WERI-Rb-1 (cell line): ENCODE measurements at regions not wholly inside any gene's neighbourhood (a gene's known extent, or its start where the extent isn't known, plus 50 kb on each side); places are given as distances from the start of the nearest gene placed in this dataset.

ENCODE experiments used
- DNase-seq: peaks from one replicate; pipeline ENCODE4 v3.0.0-alpha.2; 2020
- H3K27ac ChIP-seq: fragments of 250-450 bp; sonication (Bioruptor Pico); 2 replicates; pipeline ENCODE4 v1.5.1; 2020; ENCODE audit warnings: mild to moderate bottlenecking, moderate library complexity
- H3K27me3 ChIP-seq: fragments of 250-450 bp; sonication (Bioruptor Pico); 2 replicates; pipeline ENCODE4 v1.5.1; 2021; ENCODE audit warnings: mild to moderate bottlenecking, low read depth, moderate library complexity; ENCODE audit not compliant: insufficient read depth, severe bottlenecking
- H3K36me3 ChIP-seq: fragments of 250-450 bp; sonication (Bioruptor Pico); 2 replicates; pipeline ENCODE4 v1.5.1; 2020; ENCODE audit warnings: mild to moderate bottlenecking, moderate library complexity
- H3K4me3 ChIP-seq: 2 replicates; pipeline ENCODE4 v1.5.1; 2011; ENCODE audit warnings: low read depth, mild to moderate bottlenecking, control low read depth, low read length
- H3K9me3 ChIP-seq: fragments of 250-450 bp; sonication (Bioruptor Pico); 2 replicates; pipeline ENCODE4 v1.5.1; 2021; ENCODE audit warnings: mild to moderate bottlenecking, moderate library complexity; ENCODE audit not compliant: severe bottlenecking
- TF ChIP-seq, protein P1 (sequence below): IDR thresholded peaks from 2 replicates; pipeline ENCODE4 v1.5.1; 2011; ENCODE audit warnings: low read depth, mild to moderate bottlenecking, control low read depth, inconsistent platforms, low read length

GRCh38 chr10:123484722-123485121 is 181.4 kb upstream of the GPR26 start:
- H3K27ac ChIP-seq = no peak overlapping the region
- TF ChIP-seq, protein P1, sequence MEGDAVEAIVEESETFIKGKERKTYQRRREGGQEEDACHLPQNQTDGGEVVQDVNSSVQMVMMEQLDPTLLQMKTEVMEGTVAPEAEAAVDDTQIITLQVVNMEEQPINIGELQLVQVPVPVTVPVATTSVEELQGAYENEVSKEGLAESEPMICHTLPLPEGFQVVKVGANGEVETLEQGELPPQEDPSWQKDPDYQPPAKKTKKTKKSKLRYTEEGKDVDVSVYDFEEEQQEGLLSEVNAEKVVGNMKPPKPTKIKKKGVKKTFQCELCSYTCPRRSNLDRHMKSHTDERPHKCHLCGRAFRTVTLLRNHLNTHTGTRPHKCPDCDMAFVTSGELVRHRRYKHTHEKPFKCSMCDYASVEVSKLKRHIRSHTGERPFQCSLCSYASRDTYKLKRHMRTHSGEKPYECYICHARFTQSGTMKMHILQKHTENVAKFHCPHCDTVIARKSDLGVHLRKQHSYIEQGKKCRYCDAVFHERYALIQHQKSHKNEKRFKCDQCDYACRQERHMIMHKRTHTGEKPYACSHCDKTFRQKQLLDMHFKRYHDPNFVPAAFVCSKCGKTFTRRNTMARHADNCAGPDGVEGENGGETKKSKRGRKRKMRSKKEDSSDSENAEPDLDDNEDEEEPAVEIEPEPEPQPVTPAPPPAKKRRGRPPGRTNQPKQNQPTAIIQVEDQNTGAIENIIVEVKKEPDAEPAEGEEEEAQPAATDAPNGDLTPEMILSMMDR = no peak
- no peak for DNase-seq

DNA sequence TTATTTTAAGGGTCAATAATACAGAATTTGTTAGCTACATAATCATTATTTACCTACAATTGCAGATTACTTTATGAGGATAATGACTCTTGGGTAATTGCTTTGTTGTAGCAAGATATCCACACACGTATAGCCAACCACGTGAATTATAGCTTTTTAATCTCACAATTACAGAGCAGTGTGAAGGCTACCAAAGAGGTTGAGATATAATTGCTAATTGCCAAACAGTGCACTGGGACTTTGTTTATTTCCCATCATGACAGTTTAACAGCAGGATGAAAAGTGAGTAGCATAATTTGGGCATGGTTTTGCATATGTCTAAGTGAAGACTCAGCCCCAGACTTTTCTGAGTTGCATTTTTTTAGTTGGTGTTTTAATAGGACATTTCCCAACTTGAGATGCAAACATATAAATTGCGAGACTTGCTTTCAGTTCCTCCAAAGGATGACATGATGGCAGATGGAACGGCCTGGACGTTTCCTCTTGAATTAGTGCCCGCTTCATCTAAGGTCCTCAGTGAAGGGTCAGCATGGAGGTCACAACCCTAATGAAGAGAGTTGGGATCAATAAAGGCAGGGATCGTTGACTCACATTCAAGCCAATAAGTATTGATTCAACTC is 180.7 kb upstream of the GPR26 start:
- no peak for DNase-seq

More at GRCh38 chr10:123484722-123485121, 181.4 kb upstream of the GPR26 start:
- Histone ChIP-seq H3K27me3 (no peaks in the 10 kb centered on the region), H3K4me3 (no peak overlapping the region), H3K36me3 (no peaks in the 10 kb centered on the region), H3K9me3 (no peaks in the 10 kb centered on the region)

DNA sequence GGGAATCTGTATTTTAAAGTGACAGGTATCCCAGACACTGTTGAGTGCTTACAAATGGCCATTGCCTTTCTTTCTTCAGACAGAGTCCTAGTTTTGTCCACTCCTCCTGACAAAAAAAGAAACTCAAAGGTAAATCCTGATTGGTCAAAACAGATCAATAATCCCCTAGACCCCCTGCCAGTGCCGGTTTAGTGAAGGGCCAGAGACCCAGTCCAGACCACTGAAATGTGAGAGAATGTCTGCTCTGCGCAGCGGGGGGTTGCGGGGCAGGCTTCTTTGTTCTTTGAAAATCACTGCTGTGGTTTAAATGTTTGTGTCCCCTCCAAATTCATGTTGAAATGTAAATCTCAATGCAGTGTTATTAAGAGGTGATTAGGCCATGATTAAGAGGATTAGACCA is 177.7 kb upstream of the GPR26 start:
- H3K27me3 ChIP-seq = no peaks in the 10 kb centered on the region
- H3K9me3 ChIP-seq = no peaks in the 10 kb centered on the region
- no peak overlapping the region for H3K27ac ChIP-seq
- no peak for DNase-seq
- no peak overlapping the region for H3K4me3 ChIP-seq
- no peaks in the 10 kb centered on the region for H3K36me3 ChIP-seq
- TF ChIP-seq, protein P1 = no peak

More for the DNA sequence above, 180.7 kb upstream of the GPR26 start:
- Histone ChIP-seq H3K27me3 (no peaks in the 10 kb centered on the region), H3K27ac (no peak overlapping the region), H3K36me3 (no peaks in the 10 kb centered on the region), H3K9me3 (no peaks in the 10 kb centered on the region), H3K4me3 (no peak overlapping the region)
- TF ChIP-seq, protein P1 = no peak

DNA sequence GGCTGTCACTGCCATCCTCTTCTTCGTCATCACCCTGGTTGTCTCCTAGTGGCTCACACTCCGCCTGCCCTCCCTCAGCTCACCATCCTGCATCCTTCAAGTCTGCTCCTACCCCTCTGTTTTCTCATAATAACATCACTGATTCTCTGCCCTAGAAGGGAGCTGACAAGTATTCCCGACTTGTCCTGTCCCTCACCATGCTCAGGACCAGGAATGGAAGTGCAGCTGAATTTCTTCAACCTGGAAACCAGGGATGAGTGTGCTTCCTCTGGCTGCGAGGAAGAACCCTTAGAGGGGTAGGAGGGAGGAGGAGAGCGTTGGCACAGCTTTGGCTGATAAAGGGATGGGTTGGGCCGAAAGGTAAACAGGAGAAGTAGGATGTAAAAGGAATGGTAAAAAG is 174.8 kb upstream of the GPR26 start:
- H3K27ac ChIP-seq = no peak overlapping the region
- H3K4me3 ChIP-seq = no peak overlapping the region
- H3K27me3 ChIP-seq = no peaks in the 10 kb centered on the region
- no peak for DNase-seq
- TF ChIP-seq, protein P1 = no peak
- H3K36me3 ChIP-seq = no peaks in the 10 kb centered on the region
- H3K9me3 ChIP-seq = no peaks in the 10 kb centered on the region

GRCh38 chr10:123492016-123492415 is 174.1 kb upstream of the GPR26 start:
- H3K27ac ChIP-seq = no peak overlapping the region

More at GRCh38 chr10:123492016-123492415, 174.1 kb upstream of the GPR26 start:
- TF ChIP-seq, protein P1 = no peak
- H3K4me3 ChIP-seq = no peak overlapping the region
- no peaks in the 10 kb centered on the region for H3K36me3 ChIP-seq
- H3K9me3 ChIP-seq = no peaks in the 10 kb centered on the region
- DNase-seq = no peak
- H3K27me3 ChIP-seq = no peaks in the 10 kb centered on the region
